ENCODE measurements at regions not wholly inside any gene's neighbourhood (a gene's known extent, or its start where the extent isn't known, plus 50 kb on each side); places are given as distances from the start of the nearest gene placed in this dataset.
"Not testable (repeated sequence)": the region's sequence is repeated elsewhere in the genome, so short reads cannot be mapped to it uniquely, and the experiment has no call there.

GRCh38 chr5:159658266-159658925, 257.9 kb upstream of the ADRA1B start:
- DNase-seq = no peak

GRCh38 chr5:159660401-159660800, 255.9 kb upstream of the ADRA1B start:
- DNase-seq = no peak

- no peak for DNase-seq
Measured at GRCh38 chr5:159663986-159664385, 252.3 kb upstream of the ADRA1B start.

- DNase-seq = no peak
Measured at GRCh38 chr5:159667286-159667685, 249.0 kb upstream of the ADRA1B start.

GRCh38 chr5:159668556-159668955, 247.7 kb upstream of the ADRA1B start:
- DNase-seq = no peak

- no peak for DNase-seq
Measured at GRCh38 chr5:159669559-159669958, 246.7 kb upstream of the ADRA1B start.

- DNase-seq = no peak
Measured at GRCh38 chr5:159671886-159672285, 244.4 kb upstream of the ADRA1B start.

GRCh38 chr5:159673538-159673937, 242.7 kb upstream of the ADRA1B start:
- DNase-seq = no peak

- DNase-seq = no peak
Measured at GRCh38 chr5:159678657-159679392, 237.5 kb upstream of the ADRA1B start.

GRCh38 chr5:159680095-159680494, 236.2 kb upstream of the ADRA1B start:
- DNase-seq = no peak

- no peak for DNase-seq
Measured at GRCh38 chr5:159681661-159682060, 234.6 kb upstream of the ADRA1B start.

GRCh38 chr5:159682623-159683022, 233.7 kb upstream of the ADRA1B start:
- no peak for DNase-seq

GRCh38 chr5:159687892-159688291, 228.4 kb upstream of the ADRA1B start:
- DNase-seq = not testable (repeated sequence)

GRCh38 chr5:159695741-159696294, 220.5 kb upstream of the ADRA1B start:
- DNase-seq = no peak

GRCh38 chr5:159697530-159697929, 218.8 kb upstream of the ADRA1B start:
- no peak for DNase-seq

- DNase-seq = no peak
Measured at GRCh38 chr5:159698322-159698721, 218.0 kb upstream of the ADRA1B start.

GRCh38 chr5:159700016-159700415, 216.3 kb upstream of the ADRA1B start:
- DNase-seq = no peak

- DNase-seq = no peak
Measured at GRCh38 chr5:159702301-159702700, 214.0 kb upstream of the ADRA1B start.

- no peak for DNase-seq
Measured at GRCh38 chr5:159702826-159703225, 213.5 kb upstream of the ADRA1B start.

GRCh38 chr5:159704160-159704559, 212.1 kb upstream of the ADRA1B start:
- DNase-seq = no peak

- no peak for DNase-seq
Measured at GRCh38 chr5:159705948-159706347, 210.3 kb upstream of the ADRA1B start.

- no peak for DNase-seq
Measured at GRCh38 chr5:159708090-159708489, 208.2 kb upstream of the ADRA1B start.

GRCh38 chr5:159712672-159713071, 203.6 kb upstream of the ADRA1B start:
- no peak for DNase-seq

- no peak for DNase-seq
Measured at GRCh38 chr5:159713254-159713653, 203.0 kb upstream of the ADRA1B start.
